ENCODE measurements at regions not wholly inside any gene's neighbourhood (a gene's known extent, or its start where the extent isn't known, plus 50 kb on each side); places are given as distances from the start of the nearest gene placed in this dataset.

GRCh38 chr16:85348911-85349334 is 236.7 kb upstream of the CIBAR2 start:
- TF ChIP-seq, protein P1, sequence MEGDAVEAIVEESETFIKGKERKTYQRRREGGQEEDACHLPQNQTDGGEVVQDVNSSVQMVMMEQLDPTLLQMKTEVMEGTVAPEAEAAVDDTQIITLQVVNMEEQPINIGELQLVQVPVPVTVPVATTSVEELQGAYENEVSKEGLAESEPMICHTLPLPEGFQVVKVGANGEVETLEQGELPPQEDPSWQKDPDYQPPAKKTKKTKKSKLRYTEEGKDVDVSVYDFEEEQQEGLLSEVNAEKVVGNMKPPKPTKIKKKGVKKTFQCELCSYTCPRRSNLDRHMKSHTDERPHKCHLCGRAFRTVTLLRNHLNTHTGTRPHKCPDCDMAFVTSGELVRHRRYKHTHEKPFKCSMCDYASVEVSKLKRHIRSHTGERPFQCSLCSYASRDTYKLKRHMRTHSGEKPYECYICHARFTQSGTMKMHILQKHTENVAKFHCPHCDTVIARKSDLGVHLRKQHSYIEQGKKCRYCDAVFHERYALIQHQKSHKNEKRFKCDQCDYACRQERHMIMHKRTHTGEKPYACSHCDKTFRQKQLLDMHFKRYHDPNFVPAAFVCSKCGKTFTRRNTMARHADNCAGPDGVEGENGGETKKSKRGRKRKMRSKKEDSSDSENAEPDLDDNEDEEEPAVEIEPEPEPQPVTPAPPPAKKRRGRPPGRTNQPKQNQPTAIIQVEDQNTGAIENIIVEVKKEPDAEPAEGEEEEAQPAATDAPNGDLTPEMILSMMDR (IDR thresholded peaks at IDR 0.05): no peak
- H3K27me3 Mint-ChIP-seq (ENCODE audit: low read depth in 3 of 3): peaks cover under 1 to 6% (median under 1%) of the 10 kb centered on the region in 3 donors
- no peaks in the 10 kb centered on the region for H3K36me3 Mint-ChIP-seq
- peaks cover 0 to 7% (median 2%) of the 10 kb centered on the region in 7 donors for H3K9me3 Mint-ChIP-seq
- Histone ChIP-seq H3K4me3 (replicated peaks in 1 of 3; ENCODE audit: low read depth in 2 of 3, low read length in 3 of 3) (no peak overlapping the region), H3K9ac (ENCODE audit: insufficient read depth, low read length, poor library complexity, severe bottlenecking) (no peak overlapping the region), H3K27ac (ENCODE audit: low read depth in 1 of 2, low read length in 2 of 2) (no peak overlapping the region), H3K27me3 (ENCODE audit: control insufficient read depth in 2 of 2, insufficient read depth in 2 of 2, low read length in 2 of 2) (no peaks in the 10 kb centered on the region), H2AFZ (ENCODE audit: insufficient read depth, low read depth, low read length, poor library complexity, severe bottlenecking) (no peak overlapping the region), H3K9me3 (replicated peaks in 1 of 2; ENCODE audit: control insufficient read depth in 1 of 2, insufficient read depth in 1 of 2, low read length in 2 of 2) (peaks cover 5 to 6% of the 10 kb centered on the region in 2 donors), H3K79me2 (ENCODE audit: insufficient read depth, low read length) (no peaks in the 10 kb centered on the region), H3K36me3 (replicated peaks in 1 of 2; ENCODE audit: control insufficient read depth in 1 of 2, insufficient read depth in 2 of 2, low read length in 2 of 2) (no peaks in the 10 kb centered on the region), H4K20me1 (ENCODE audit: insufficient read depth, low read length) (no peaks in the 10 kb centered on the region), H3K4me1 (ENCODE audit: control insufficient read depth in 1 of 2, insufficient read depth in 2 of 2, low read length in 2 of 2) (no peaks in the 10 kb centered on the region), H3K4me2 (replicated peaks; ENCODE audit: extremely low read depth, low read length, poor library complexity, severe bottlenecking) (no peak overlapping the region)
- over 99% methylated on average over 18 of the region's 21 CpGs for WGBS (ENCODE audit: insufficient coverage)
- H3K4me3 Mint-ChIP-seq: no peak overlapping the region
- DNase-seq: no peak
- no peaks in the 10 kb centered on the region for H3K4me1 Mint-ChIP-seq
- intact Hi-C loops (cut with micrococcal nuclease): no loop called here
- no peak overlapping the region for H3K27ac Mint-ChIP-seq

DNA sequence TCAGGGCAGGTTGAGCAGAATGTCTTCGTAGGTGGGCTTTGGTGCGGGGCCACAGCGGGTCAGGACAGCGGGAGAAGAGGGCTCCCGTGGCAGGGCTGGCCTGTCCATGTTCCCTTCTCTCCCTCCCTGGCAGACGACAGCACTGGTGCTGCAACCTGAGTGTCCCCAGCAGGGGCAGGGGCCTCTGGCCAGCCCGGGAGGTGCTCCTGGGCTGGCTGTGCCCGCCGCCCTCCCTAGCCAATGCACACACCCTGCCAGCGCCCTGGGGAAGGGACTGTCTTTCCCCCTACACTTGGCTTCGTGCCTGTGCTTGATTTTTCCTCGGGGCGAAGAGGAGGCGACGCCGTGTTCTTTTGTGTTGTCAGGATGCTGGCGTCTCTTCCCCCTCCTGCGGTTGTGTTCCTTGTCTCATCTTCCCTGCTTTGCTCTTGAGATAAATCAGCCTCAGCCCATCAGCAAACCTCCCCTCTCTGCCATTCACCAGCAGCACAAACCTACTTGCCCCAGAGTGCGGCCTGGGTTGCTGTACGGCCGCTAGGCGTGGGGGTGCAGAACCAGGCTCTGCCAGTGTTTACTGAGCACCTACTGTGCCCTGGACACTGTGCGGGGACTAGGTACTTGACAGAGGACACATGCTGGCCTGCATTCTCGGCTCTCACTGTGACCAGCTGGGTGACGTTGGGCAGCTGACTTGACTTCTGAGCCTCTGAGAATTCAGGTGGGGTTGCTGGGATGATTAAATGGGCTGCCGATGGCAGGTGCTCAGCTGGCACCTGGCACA is 237.3 kb upstream of the CIBAR2 start:
- Mint-ChIP-seq H3K27me3 (ENCODE audit: low read depth in 3 of 3) (peaks cover 3 to 7% (median 5%) of the 10 kb centered on the region in 3 donors), H3K4me1 (no peaks in the 10 kb centered on the region), H3K27ac (no peak overlapping the region), H3K9me3 (peaks cover 0 to 7% (median 2%) of the 10 kb centered on the region in 7 donors), H3K4me3 (no peak overlapping the region), H3K36me3 (no peaks in the 10 kb centered on the region)
- intact Hi-C loops (cut with micrococcal nuclease): no loop called here
- Histone ChIP-seq H3K9ac (ENCODE audit: insufficient read depth, low read length, poor library complexity, severe bottlenecking) (no peak overlapping the region), H3K79me2 (ENCODE audit: insufficient read depth, low read length) (no peaks in the 10 kb centered on the region), H3K4me2 (replicated peaks; ENCODE audit: extremely low read depth, low read length, poor library complexity, severe bottlenecking) (no peak overlapping the region), H3K27me3 (ENCODE audit: control insufficient read depth in 2 of 2, insufficient read depth in 2 of 2, low read length in 2 of 2) (no peaks in the 10 kb centered on the region), H3K36me3 (replicated peaks in 1 of 2; ENCODE audit: control insufficient read depth in 1 of 2, insufficient read depth in 2 of 2, low read length in 2 of 2) (no peaks in the 10 kb centered on the region), H3K4me1 (ENCODE audit: control insufficient read depth in 1 of 2, insufficient read depth in 2 of 2, low read length in 2 of 2) (no peaks in the 10 kb centered on the region), H3K27ac (ENCODE audit: low read depth in 1 of 2, low read length in 2 of 2) (no peak overlapping the region), H4K20me1 (ENCODE audit: insufficient read depth, low read length) (no peaks in the 10 kb centered on the region), H2AFZ (ENCODE audit: insufficient read depth, low read depth, low read length, poor library complexity, severe bottlenecking) (no peak overlapping the region), H3K9me3 (replicated peaks in 1 of 2; ENCODE audit: control insufficient read depth in 1 of 2, insufficient read depth in 1 of 2, low read length in 2 of 2) (peaks cover 5 to 6% of the 10 kb centered on the region in 2 donors), H3K4me3 (replicated peaks in 1 of 3; ENCODE audit: low read depth in 2 of 3, low read length in 3 of 3) (no peak overlapping the region)
- TF ChIP-seq, protein P1 (IDR thresholded peaks at IDR 0.05): no peak
- 92% methylated on average over 23 of the region's 26 CpGs for WGBS (ENCODE audit: insufficient coverage)
- no peak for DNase-seq

Data from CD14-positive monocyte (primary cell).